ENCODE measurements at regions not wholly inside any gene's neighbourhood (a gene's known extent, or its start where the extent isn't known, plus 50 kb on each side); places are given as distances from the start of the nearest gene placed in this dataset.

DNA sequence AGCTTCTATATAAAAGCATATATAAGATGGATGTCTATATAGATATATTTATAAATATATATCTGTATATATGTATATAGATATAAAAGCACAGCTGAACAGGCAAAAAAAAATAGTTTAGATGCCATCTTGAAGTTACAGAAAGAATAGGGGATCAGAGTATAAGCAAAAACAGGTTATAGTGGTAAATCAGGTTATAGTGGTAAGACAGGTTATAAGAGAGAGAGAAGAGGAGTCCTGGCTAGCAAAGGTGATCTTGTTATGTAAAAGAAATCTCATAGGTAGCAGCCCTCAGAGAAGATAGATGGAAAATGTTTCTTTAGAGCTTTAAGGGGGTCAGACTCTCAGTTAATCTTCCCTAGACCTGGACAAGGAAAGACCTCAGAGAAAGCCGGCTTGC is 1263.1 kb downstream of the PCDH7 start:
- intact Hi-C loops (cut with micrococcal nuclease) = no loop called here
- Histone ChIP-seq H3K4me1 (ENCODE audit: control insufficient read depth in 1 of 2, insufficient read depth in 2 of 2, low read length in 2 of 2) (no peaks in the 10 kb centered on the region), H4K20me1 (ENCODE audit: insufficient read depth, low read length) (no peaks in the 10 kb centered on the region), H3K36me3 (replicated peaks in 1 of 2; ENCODE audit: control insufficient read depth in 1 of 2, insufficient read depth in 2 of 2, low read length in 2 of 2) (no peaks in the 10 kb centered on the region), H3K27me3 (ENCODE audit: control insufficient read depth in 2 of 2, insufficient read depth in 2 of 2, low read length in 2 of 2) (no peaks in the 10 kb centered on the region), H3K9me3 (replicated peaks in 1 of 2; ENCODE audit: control insufficient read depth in 1 of 2, insufficient read depth in 1 of 2, low read length in 2 of 2) (no peaks in the 10 kb centered on the region), H3K4me2 (replicated peaks; ENCODE audit: extremely low read depth, low read length, poor library complexity, severe bottlenecking) (no peak overlapping the region), H3K27ac (ENCODE audit: low read depth in 1 of 2, low read length in 2 of 2) (no peak overlapping the region), H3K9ac (ENCODE audit: insufficient read depth, low read length, poor library complexity, severe bottlenecking) (no peak overlapping the region), H3K4me3 (replicated peaks in 1 of 3; ENCODE audit: low read depth in 2 of 3, low read length in 3 of 3) (no peak overlapping the region), H3K79me2 (ENCODE audit: insufficient read depth, low read length) (no peaks in the 10 kb centered on the region), H2AFZ (ENCODE audit: insufficient read depth, low read depth, low read length, poor library complexity, severe bottlenecking) (no peak overlapping the region)
- TF ChIP-seq, protein P1, sequence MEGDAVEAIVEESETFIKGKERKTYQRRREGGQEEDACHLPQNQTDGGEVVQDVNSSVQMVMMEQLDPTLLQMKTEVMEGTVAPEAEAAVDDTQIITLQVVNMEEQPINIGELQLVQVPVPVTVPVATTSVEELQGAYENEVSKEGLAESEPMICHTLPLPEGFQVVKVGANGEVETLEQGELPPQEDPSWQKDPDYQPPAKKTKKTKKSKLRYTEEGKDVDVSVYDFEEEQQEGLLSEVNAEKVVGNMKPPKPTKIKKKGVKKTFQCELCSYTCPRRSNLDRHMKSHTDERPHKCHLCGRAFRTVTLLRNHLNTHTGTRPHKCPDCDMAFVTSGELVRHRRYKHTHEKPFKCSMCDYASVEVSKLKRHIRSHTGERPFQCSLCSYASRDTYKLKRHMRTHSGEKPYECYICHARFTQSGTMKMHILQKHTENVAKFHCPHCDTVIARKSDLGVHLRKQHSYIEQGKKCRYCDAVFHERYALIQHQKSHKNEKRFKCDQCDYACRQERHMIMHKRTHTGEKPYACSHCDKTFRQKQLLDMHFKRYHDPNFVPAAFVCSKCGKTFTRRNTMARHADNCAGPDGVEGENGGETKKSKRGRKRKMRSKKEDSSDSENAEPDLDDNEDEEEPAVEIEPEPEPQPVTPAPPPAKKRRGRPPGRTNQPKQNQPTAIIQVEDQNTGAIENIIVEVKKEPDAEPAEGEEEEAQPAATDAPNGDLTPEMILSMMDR (IDR thresholded peaks at IDR 0.05) = no peak
- no peaks in the 10 kb centered on the region for H3K36me3 Mint-ChIP-seq
- peaks cover 0 to 3% (median 0%) of the 10 kb centered on the region in 7 donors for H3K9me3 Mint-ChIP-seq
- DNase-seq = no peak
- H3K27ac Mint-ChIP-seq = no peak overlapping the region
- no CpG with 5 or more reads among the region's 1 CpG for WGBS (ENCODE audit: insufficient coverage)
- no peaks in the 10 kb centered on the region for H3K4me1 Mint-ChIP-seq
- no peaks in the 10 kb centered on the region for H3K27me3 Mint-ChIP-seq (ENCODE audit: low read depth in 3 of 3)
- H3K4me3 Mint-ChIP-seq = no peak overlapping the region

DNA sequence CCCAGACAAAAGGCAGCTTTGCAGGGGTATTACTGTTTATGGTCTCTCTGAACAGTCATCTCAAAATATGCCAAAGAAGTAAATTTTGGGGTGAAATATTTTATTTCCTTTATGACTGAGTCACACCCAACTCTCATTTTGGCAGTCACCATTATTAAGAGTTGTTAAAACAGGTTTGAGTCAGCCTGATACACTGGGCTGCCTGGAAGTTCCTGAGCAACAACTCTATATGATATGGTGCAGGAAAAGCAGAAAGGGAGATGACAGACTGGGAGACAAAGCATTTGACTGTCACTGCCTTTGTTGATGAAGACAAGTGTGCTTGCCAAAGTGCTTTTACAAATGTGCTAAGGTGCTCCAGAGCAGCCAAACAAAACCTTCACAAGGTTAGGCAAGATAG is 1263.5 kb downstream of the PCDH7 start:
- no peak overlapping the region for H3K9ac ChIP-seq (ENCODE audit: insufficient read depth, low read length, poor library complexity, severe bottlenecking)
- H2AFZ ChIP-seq (ENCODE audit: insufficient read depth, low read depth, low read length, poor library complexity, severe bottlenecking) = no peak overlapping the region
- no peaks in the 10 kb centered on the region for H3K9me3 ChIP-seq (replicated peaks in 1 of 2; ENCODE audit: control insufficient read depth in 1 of 2, insufficient read depth in 1 of 2, low read length in 2 of 2)
- TF ChIP-seq, protein P1 (IDR thresholded peaks at IDR 0.05) = no peak
- Mint-ChIP-seq H3K9me3 (peaks cover 0 to 1% (median 0%) of the 10 kb centered on the region in 7 donors), H3K4me3 (no peak overlapping the region), H3K36me3 (no peaks in the 10 kb centered on the region), H3K4me1 (no peaks in the 10 kb centered on the region), H3K27me3 (ENCODE audit: low read depth in 3 of 3) (no peaks in the 10 kb centered on the region), H3K27ac (no peak overlapping the region)
- no peak overlapping the region for H3K4me3 ChIP-seq (replicated peaks in 1 of 3; ENCODE audit: low read depth in 2 of 3, low read length in 3 of 3)
- H3K79me2 ChIP-seq (ENCODE audit: insufficient read depth, low read length) = no peaks in the 10 kb centered on the region
- no peaks in the 10 kb centered on the region for H4K20me1 ChIP-seq (ENCODE audit: insufficient read depth, low read length)
- intact Hi-C loops (cut with micrococcal nuclease) = no loop called here
- no peaks in the 10 kb centered on the region for H3K4me1 ChIP-seq (ENCODE audit: control insufficient read depth in 1 of 2, insufficient read depth in 2 of 2, low read length in 2 of 2)
- no peaks in the 10 kb centered on the region for H3K36me3 ChIP-seq (replicated peaks in 1 of 2; ENCODE audit: control insufficient read depth in 1 of 2, insufficient read depth in 2 of 2, low read length in 2 of 2)
- no peak overlapping the region for H3K27ac ChIP-seq (ENCODE audit: low read depth in 1 of 2, low read length in 2 of 2)
- no peak overlapping the region for H3K4me2 ChIP-seq (replicated peaks; ENCODE audit: extremely low read depth, low read length, poor library complexity, severe bottlenecking)
- no peaks in the 10 kb centered on the region for H3K27me3 ChIP-seq (ENCODE audit: control insufficient read depth in 2 of 2, insufficient read depth in 2 of 2, low read length in 2 of 2)
- no peak for DNase-seq
